Pancreas (tissue), 10 donors: ENCODE measurements at regions not wholly inside any gene's neighbourhood (a gene's known extent, or its start where the extent isn't known, plus 50 kb on each side); places are given as distances from the start of the nearest gene placed in this dataset.

Source experiments
- ATAC-seq, 4 donors: fragments of 200-7000 bp; cut with Tn5 transposase; one replicate each; pipeline versions ENCODE4 v1.8.0 to v1.9.1; 2020; ENCODE audit warnings: mild to moderate bottlenecking in 4 of 4, moderate library complexity in 4 of 4
- DNase-seq, 6 donors: peaks; one replicate each; pipeline ENCODE4 v3.0.0-alpha.2; 2020
- FAIRE-seq: peaks from 2 replicates; lab custom pipeline; 2012; peaks lifted over from hg19 to GRCh38; lab: Jason Lieb, UNC
- H3K27ac ChIP-seq, 4 donors: fragments of 200-600 bp; sonication (generic); 1 replicate in 3 of 4; 2 replicates in 1 of 4; pipeline versions ENCODE4 v1.5.0 to v1.8.0; 2020
- H3K27me3 ChIP-seq, 4 donors: fragments of 200-600 bp; one replicate each; pipeline ENCODE4 v1.8.0; 2021
- H3K36me3 ChIP-seq, 3 donors: fragments of 200-600 bp; sonication (generic) in 1 of 3; one replicate each; pipeline versions ENCODE4 v1.5.0 to v1.8.0; 2020 to 2021
- H3K4me1 ChIP-seq, 3 donors: fragments of 200-600 bp; one replicate each; pipeline ENCODE4 v1.8.0; 2021
- H3K4me3 ChIP-seq, 4 donors: fragments of 200-600 bp; sonication (generic) in 2 of 4; one replicate each; pipeline versions ENCODE4 v1.5.0 to v1.8.0; 2020 to 2021
- H3K9me3 ChIP-seq, 4 donors: fragments of 200-600 bp; one replicate each; pipeline ENCODE4 v1.8.0; 2021
- WGBS, 2 donors: extraction: QIAGEN DNeasy Blood & Tissue Kit; methylation state at CpG; one replicate each; pipeline ENCODE4 v1.1.7; 2013; 5-methylcytosine and 5-hydroxymethylcytosine counted together
- intact Hi-C, 3 donors: fragments of 100-400 bp; cut with DNase I; formaldehyde crosslinking; loops; one replicate each; pipeline versions ENCODE4 v1.11.1 to v1.14.2; 2022
- TF ChIP-seq, protein P1 (sequence below), 4 donors: fragments of 200-600 bp; sonication (generic) in 3 of 4; IDR thresholded peaks; one replicate each; pipeline versions ENCODE4 v1.5.0 to v1.8.0; 2021; ENCODE audit warnings: antibody characterized with exemption in 4 of 4
- donor health status: healthy with polysubstance abuse.
- donor health status: DM: no; HTN: no; CAD: no; lungs with moderate emphysema.
- donor health status: DM: no; HTN: no; CAD: no.
- donor health status: control.
- donor health status: control.
- donor health status: Bipolar disorder and iron deficiency.
- donor health status: DM: yes; HTN: yes; CAD: no.
- donor health status: DM: no; HTN: no; CAD: no.
- donor health status: DM: no; HTN: no; CAD: no.
- donor health status: DM: yes; HTN: yes; CAD: no.

DNA sequence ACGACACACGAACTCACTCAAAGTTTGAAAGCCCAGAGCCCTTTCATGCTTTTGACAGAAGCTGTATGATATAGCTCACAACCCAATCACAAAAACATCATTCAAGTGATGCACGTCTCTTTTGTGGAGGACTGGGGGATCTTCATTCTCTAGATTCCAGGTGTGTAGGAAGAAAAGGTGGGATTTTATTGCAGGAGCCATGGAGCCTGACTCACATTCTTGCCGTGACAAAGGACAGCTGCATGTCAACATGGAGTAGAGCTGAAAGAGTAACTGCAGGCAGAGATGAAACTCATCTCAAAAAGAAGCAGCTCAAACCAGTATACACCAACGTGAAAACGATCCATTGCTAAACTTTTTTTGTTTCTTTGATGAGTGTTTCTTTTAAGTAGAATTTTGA lies 50.9 kb upstream of the PDE1A start:
- FAIRE-seq: no peak
- intact Hi-C loops: no loop called here
- Histone ChIP-seq H3K27ac (no peak overlapping the region), H3K36me3 (no peaks in the 10 kb centered on the region), H3K9me3 (no peaks in the 10 kb centered on the region), H3K4me3 (no peak overlapping the region), H3K27me3 (no peaks in the 10 kb centered on the region), H3K4me1 (no peaks in the 10 kb centered on the region)
- TF ChIP-seq, protein P1, sequence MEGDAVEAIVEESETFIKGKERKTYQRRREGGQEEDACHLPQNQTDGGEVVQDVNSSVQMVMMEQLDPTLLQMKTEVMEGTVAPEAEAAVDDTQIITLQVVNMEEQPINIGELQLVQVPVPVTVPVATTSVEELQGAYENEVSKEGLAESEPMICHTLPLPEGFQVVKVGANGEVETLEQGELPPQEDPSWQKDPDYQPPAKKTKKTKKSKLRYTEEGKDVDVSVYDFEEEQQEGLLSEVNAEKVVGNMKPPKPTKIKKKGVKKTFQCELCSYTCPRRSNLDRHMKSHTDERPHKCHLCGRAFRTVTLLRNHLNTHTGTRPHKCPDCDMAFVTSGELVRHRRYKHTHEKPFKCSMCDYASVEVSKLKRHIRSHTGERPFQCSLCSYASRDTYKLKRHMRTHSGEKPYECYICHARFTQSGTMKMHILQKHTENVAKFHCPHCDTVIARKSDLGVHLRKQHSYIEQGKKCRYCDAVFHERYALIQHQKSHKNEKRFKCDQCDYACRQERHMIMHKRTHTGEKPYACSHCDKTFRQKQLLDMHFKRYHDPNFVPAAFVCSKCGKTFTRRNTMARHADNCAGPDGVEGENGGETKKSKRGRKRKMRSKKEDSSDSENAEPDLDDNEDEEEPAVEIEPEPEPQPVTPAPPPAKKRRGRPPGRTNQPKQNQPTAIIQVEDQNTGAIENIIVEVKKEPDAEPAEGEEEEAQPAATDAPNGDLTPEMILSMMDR (IDR thresholded peaks at IDR 0.05): no peak
- no peak for DNase-seq
- WGBS, 2 donors: 59 to 65% methylated on average over 6 of the region's 6 CpGs
- no peak for ATAC-seq

DNA sequence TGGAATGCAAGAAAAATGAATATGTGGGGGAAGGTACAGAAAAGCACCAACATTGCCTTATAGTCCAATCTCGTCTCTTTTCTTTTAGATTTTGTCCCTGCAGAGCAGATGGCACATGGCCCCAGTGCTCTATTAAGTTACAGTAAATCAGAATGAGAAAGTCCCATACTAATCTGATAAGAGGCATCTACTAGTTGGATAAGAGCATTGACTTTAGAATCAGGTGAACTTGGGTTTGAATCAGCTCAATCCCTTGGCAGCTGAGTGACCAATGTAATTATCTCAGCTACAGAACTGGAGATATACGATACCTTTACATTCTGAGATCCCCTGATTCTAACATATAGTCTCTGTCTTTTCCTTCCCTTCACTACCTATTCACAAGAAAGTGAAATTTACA lies 54.8 kb upstream of the PDE1A start:
- no peak overlapping the region for H3K4me3 ChIP-seq
- no peaks in the 10 kb centered on the region for H3K4me1 ChIP-seq
- no peaks in the 10 kb centered on the region for H3K27me3 ChIP-seq
- no peaks in the 10 kb centered on the region for H3K9me3 ChIP-seq
- DNase-seq (no peak), FAIRE-seq (no peak), ATAC-seq (no peak)
- intact Hi-C loops: no loop called here
- 88 to 92% methylated on average over 2 of the region's 2 CpGs for WGBS, 2 donors
- H3K36me3 ChIP-seq: no peaks in the 10 kb centered on the region
- H3K27ac ChIP-seq: no peak overlapping the region
- TF ChIP-seq, protein P1 (IDR thresholded peaks at IDR 0.05): no peak

DNA sequence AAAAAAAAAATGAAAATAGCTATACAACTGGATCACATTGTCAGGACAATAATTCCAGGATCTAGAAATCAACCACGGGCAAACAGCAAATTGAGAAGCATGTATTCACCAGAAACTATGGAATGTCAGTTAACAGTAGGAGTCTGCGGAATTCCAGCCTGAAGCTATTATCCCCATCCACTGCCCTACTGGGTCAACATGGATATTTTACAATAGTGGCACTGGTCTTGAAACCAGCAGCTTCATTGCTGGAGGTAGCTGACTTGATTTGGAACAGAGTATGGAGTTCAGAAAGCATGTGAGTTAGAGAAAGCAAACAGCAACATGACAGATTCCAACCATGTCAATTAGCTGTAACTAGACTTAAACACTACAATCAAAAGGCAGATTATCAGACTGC lies 55.7 kb upstream of the PDE1A start:
- H3K27me3 ChIP-seq: no peaks in the 10 kb centered on the region
- 73 to 78% methylated on average over 2 of the region's 2 CpGs for whole genome bisulfite sequencing, 2 donors
- no peak overlapping the region for H3K27ac ChIP-seq
- no peak for DNase-seq
- H3K4me1 ChIP-seq: no peaks in the 10 kb centered on the region
- H3K4me3 ChIP-seq: no peak overlapping the region
- FAIRE-seq: no peak
- ATAC-seq: no peak
- H3K9me3 ChIP-seq: no peaks in the 10 kb centered on the region
- intact Hi-C loops: no loop called here
- TF ChIP-seq, protein P1 (IDR thresholded peaks at IDR 0.05): no peak
- no peaks in the 10 kb centered on the region for H3K36me3 ChIP-seq

DNA sequence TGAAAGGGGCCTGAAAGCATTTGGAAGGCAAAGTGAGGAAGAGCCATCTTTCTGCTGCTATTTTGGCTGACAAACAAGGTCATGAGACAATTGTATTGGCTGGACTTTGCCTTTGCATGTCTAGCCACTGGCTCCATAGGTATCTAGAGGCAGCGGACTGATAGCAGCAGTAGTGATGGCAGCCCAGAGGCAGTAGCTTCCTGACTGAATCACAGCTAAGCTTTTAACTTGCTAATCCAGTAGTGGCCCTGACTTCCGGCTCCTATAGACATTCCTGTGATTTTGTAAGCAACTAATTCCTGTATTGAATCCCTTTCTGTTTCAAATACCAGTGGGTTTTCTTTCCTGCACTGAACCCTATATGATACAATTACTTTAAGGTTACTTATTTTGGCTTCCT lies 69.8 kb upstream of the PDE1A start:
- DNase-seq: no peak
- H3K4me3 ChIP-seq: no peak overlapping the region
- no peak for ATAC-seq
- H3K36me3 ChIP-seq: no peaks in the 10 kb centered on the region
- no peak overlapping the region for H3K27ac ChIP-seq
- H3K27me3 ChIP-seq: no peaks in the 10 kb centered on the region
- TF ChIP-seq, protein P1 (IDR thresholded peaks at IDR 0.05): no peak
- H3K4me1 ChIP-seq: no peaks in the 10 kb centered on the region
- intact Hi-C loops: no loop called here
- no peak for FAIRE-seq
- H3K9me3 ChIP-seq: no peaks in the 10 kb centered on the region
- 81 to 86% methylated on average over 2 of the region's 2 CpGs for WGBS, 2 donors

DNA sequence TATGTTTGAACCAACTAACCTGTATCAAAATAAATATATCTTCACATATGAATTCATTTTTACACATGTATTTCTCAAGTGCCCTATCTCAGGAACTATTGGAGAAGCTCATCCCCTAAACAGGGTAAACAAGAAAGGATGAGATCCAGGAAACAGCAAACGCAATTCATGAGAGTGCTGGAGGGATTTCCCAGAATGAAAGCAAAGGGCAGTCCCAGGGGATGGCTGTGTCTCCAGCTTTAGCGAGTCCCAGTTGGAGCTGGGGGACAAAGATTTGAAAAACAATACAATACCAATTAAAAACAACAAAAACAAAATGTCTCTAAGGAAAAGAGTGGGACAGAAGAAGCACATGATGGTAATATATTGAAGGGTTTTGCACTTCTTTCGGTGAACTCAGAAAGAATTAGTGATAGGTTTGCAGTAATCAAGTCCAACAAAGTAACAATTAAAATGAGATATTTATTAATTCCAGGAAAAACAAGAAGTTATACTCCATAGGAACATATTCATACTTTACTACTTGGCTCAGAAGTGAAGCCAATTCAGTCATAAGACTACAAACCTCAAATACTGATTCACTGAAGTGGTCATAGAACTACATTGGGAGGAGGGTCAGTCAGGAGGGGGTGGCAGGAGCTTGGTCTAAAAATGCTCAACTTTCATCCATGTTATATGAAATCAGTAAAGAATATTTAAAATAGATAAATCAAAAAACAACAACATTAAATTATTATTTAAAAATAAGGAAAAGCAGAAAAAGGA lies 73.1 kb upstream of the PDE1A start:
- Histone ChIP-seq H3K27ac (no peak overlapping the region), H3K4me1 (no peaks in the 10 kb centered on the region), H3K9me3 (no peaks in the 10 kb centered on the region), H3K4me3 (no peak overlapping the region), H3K27me3 (no peaks in the 10 kb centered on the region), H3K36me3 (no peaks in the 10 kb centered on the region)
- no peak for DNase-seq
- 77 to 83% methylated on average over 3 of the region's 3 CpGs for WGBS, 2 donors
- TF ChIP-seq, protein P1 (IDR thresholded peaks at IDR 0.05): no peak
- FAIRE-seq: no peak
- intact Hi-C loops: no loop called here
- no peak for ATAC-seq
